ENCODE measurements at regions not wholly inside any gene's neighbourhood (a gene's known extent, or its start where the extent isn't known, plus 50 kb on each side); places are given as distances from the start of the nearest gene placed in this dataset.

GRCh38 chr10:6711881-6712280, 131.8 kb upstream of the PRKCQ start:
- no peaks in the 10 kb centered on the region for H3K4me1 ChIP-seq (ENCODE audit: control insufficient read depth in 1 of 2, insufficient read depth in 2 of 2, low read length in 2 of 2)
- ChIA-PET CTCF (no interaction called here), POLR2A (no interaction called here), RAD21 (ENCODE audit: low non-redundant PET in 1 of 2, low total read pairs in 2 of 2, uncharacterized antibody in 2 of 2, unreplicated experiment in 2 of 2) (no interaction called here)
- H3K9me2 ChIP-seq (ENCODE audit: insufficient read depth), result no peaks in the 10 kb centered on the region
- no peaks in the 10 kb centered on the region for H4K20me1 ChIP-seq (ENCODE audit: insufficient read depth)
- H3K27me3 ChIP-seq (ENCODE audit: insufficient read depth, low read length), result peaks cover 50% of the 10 kb centered on the region
- H3K79me2 ChIP-seq (ENCODE audit: insufficient read depth, low read length), result no peaks in the 10 kb centered on the region
- intact Hi-C loops (cut with micrococcal nuclease), result no loop called here
- no peaks in the 10 kb centered on the region for H3K36me3 ChIP-seq (ENCODE audit: control insufficient read depth in 1 of 2, insufficient read depth in 2 of 2, low read length in 2 of 2)
- no peak for ATAC-seq
- no peaks in the 10 kb centered on the region for H3K9me3 ChIP-seq (ENCODE audit: control insufficient read depth in 1 of 2, insufficient read depth in 1 of 2, low read depth in 1 of 2, low read length in 2 of 2)
- no peak for TF ChIP-seq CBX3 (IDR thresholded peaks at IDR 0.05; ENCODE audit: low read depth)
- no peak for TF ChIP-seq TCF7L2 (IDR thresholded peaks at IDR 0.05; ENCODE audit: borderline replicate concordance, extremely low read depth, insufficient read depth, insufficient read length)
- no peak for TF ChIP-seq EZH2 (IDR thresholded peaks at IDR 0.05)
- no peak for TF ChIP-seq REST (IDR thresholded peaks at IDR 0.05; ENCODE audit: low read depth)
- TF ChIP-seq CEBPB (IDR thresholded peaks at IDR 0.05; ENCODE audit: low read depth), result no peak
- TF ChIP-seq ELF1 (IDR thresholded peaks at IDR 0.05; ENCODE audit: borderline replicate concordance, low read depth), result no peak
- TF ChIP-seq CTCF (IDR thresholded peaks at IDR 0.05 in 2 of 3, conservative IDR thresholded peaks at IDR 0.05 in 1 of 3; ENCODE audit: borderline replicate concordance in 1 of 3, insufficient read depth in 1 of 3, low read depth in 2 of 3, low read length in 2 of 3), result no peak
- no peak for TF ChIP-seq MAX (IDR thresholded peaks at IDR 0.05)
- no peak for TF ChIP-seq SRF (IDR thresholded peaks at IDR 0.05; ENCODE audit: low read depth)
- TF ChIP-seq ZNF274 (IDR thresholded peaks at IDR 0.05; ENCODE audit: low read depth, low read length), result no peak
- no peak for TF ChIP-seq POLR2A (IDR thresholded peaks at IDR 0.05; ENCODE audit: borderline replicate concordance, extremely low read depth, insufficient read depth, insufficient read length)
- no peak for TF ChIP-seq ATF3 (IDR thresholded peaks at IDR 0.05)
- no peak for TF ChIP-seq EGR1 (IDR thresholded peaks at IDR 0.05; ENCODE audit: low read depth)
- no peak for TF ChIP-seq SIN3A (IDR thresholded peaks at IDR 0.05; ENCODE audit: low read depth)
- TF ChIP-seq SP1 (IDR thresholded peaks at IDR 0.05; ENCODE audit: low read depth), result no peak
- TF ChIP-seq EZH2phosphoT487 (IDR thresholded peaks at IDR 0.05; ENCODE audit: borderline replicate concordance), result no peak
- no peak for TF ChIP-seq ZFX (IDR thresholded peaks at IDR 0.05)
- H3K4me2 ChIP-seq (ENCODE audit: low read length), result no peak overlapping the region
- H3K27ac ChIP-seq (ENCODE audit: low read depth, low read length), result no peak overlapping the region
- DNase-seq (ENCODE audit: low read depth, low spot score), result no peak
- H3K9ac ChIP-seq (ENCODE audit: low read length), result no peak overlapping the region
- no peak overlapping the region for H2AFZ ChIP-seq (ENCODE audit: low read depth, low read length, poor library complexity, severe bottlenecking)
- BruUV-seq (replicated peaks), result no TSS peak
- no peak overlapping the region for H3K4me3 ChIP-seq (replicated peaks in 1 of 2; ENCODE audit: low read depth in 1 of 2, low read length in 2 of 2)

Data from HCT116 (cell line).